MCF 10A (cell line): ENCODE measurements at regions not wholly inside any gene's neighbourhood (a gene's known extent, or its start where the extent isn't known, plus 50 kb on each side); places are given as distances from the start of the nearest gene placed in this dataset.

Experiments used
- BruUV-seq: library from RNA; stranded (reverse); fragments of 400-500 nt; replicated peaks from 2 replicates; lab custom pipeline; 2021; lab: Mats Ljungman, UMichigan
- CTCF ChIA-PET: fragments of 300-600 bp; sonication (Branson Sonifier 250); formaldehyde crosslinking; extraction: SDS; loops from one replicate; lab custom pipeline; 2021; ENCODE audit warnings: antibody characterized with exemption, inconsistent platforms; lab: Yijun Ruan, JAX
- POLR2A ChIA-PET: fragments of 300-600, 350-650 bp; sonication (Branson Sonifier 250); formaldehyde crosslinking; extraction: SDS; loops from one replicate; lab custom pipeline; 2020; ENCODE audit warnings: antibody characterized with exemption, inconsistent platforms; lab: Yijun Ruan, JAX
- DNase-seq: peaks from one replicate; pipeline ENCODE4 v3.0.0-alpha.2; 2018; ENCODE audit not compliant: unreplicated experiment
- H3K27ac Mint-ChIP-seq: one replicate; pipeline ENCODE4 v1.8.0; 2022; ENCODE audit warnings: mild to moderate bottlenecking, low read depth, mixed read lengths; ENCODE audit not compliant: unreplicated experiment
- H3K27me3 Mint-ChIP-seq: one replicate; pipeline ENCODE4 v1.8.0; 2022; ENCODE audit warnings: mixed read lengths; ENCODE audit not compliant: insufficient read depth, unreplicated experiment
- H3K36me3 Mint-ChIP-seq: one replicate; pipeline ENCODE4 v1.8.0; 2022; ENCODE audit warnings: mild to moderate bottlenecking, moderate library complexity, mixed read lengths; ENCODE audit not compliant: insufficient read depth, unreplicated experiment
- H3K4me1 Mint-ChIP-seq: one replicate; pipeline ENCODE4 v1.8.0; 2022; ENCODE audit warnings: mixed read lengths; ENCODE audit not compliant: insufficient read depth, unreplicated experiment
- H3K4me3 Mint-ChIP-seq: one replicate; pipeline ENCODE4 v1.8.0; 2022; ENCODE audit warnings: mild to moderate bottlenecking, moderate library complexity, mixed read lengths; ENCODE audit not compliant: unreplicated experiment
- H3K9me3 Mint-ChIP-seq: one replicate; pipeline ENCODE4 v1.8.0; 2022; ENCODE audit warnings: mixed read lengths; ENCODE audit not compliant: unreplicated experiment
- CTCF ChIP-seq: fragments of 200-600 bp; IDR thresholded peaks from one replicate; pipeline ENCODE4 v1.8.0; 2022; ENCODE audit warnings: antibody characterized with exemption, mild to moderate bottlenecking; ENCODE audit not compliant: unreplicated experiment
- intact Hi-C: fragments of 100-400 bp; cut with micrococcal nuclease; formaldehyde crosslinking; loops from 2 replicates; pipeline ENCODE4 v1.14.1; 2022

GRCh38 chr12:19643635-19644034 is 204.3 kb downstream of the AEBP2 start:
- no peaks in the 10 kb centered on the region for H3K36me3 Mint-ChIP-seq
- POLR2A ChIA-PET: interaction anchor here (0.6 to 1.0 kb wide), 3 partner anchors 36 to 275 kb away, joined by 3 to 4 read pairs (median 4); no protein-coding TSS in a partner anchor
- TF ChIP-seq CTCF: peak; percentile 50
- no TSS peak for BruUV-seq
- H3K4me3 Mint-ChIP-seq: no peak overlapping the region
- no peaks in the 10 kb centered on the region for H3K27me3 Mint-ChIP-seq
- peak; percentile 66 for DNase-seq
- intact Hi-C loops: loop anchor here (1.0 to 10.0 kb wide), 4 partner anchors 70 to 461 kb away; no protein-coding TSS in a partner anchor
- no peak overlapping the region for H3K27ac Mint-ChIP-seq
- no peaks in the 10 kb centered on the region for H3K9me3 Mint-ChIP-seq
- CTCF ChIA-PET: interaction anchor here (0.5 to 2.1 kb wide), 29 partner anchors 12 to 629 kb away, joined by 3 to 23 read pairs (median 3); no protein-coding TSS in a partner anchor
- H3K4me1 Mint-ChIP-seq: peaks cover 6% of the 10 kb centered on the region

- H3K36me3 Mint-ChIP-seq: no peaks in the 10 kb centered on the region
- no peak overlapping the region for H3K4me3 Mint-ChIP-seq
- CTCF ChIA-PET: interaction anchor here (0.8 to 1.2 kb wide), 5 partner anchors 13 to 137 kb away, joined by 3 to 4 read pairs (median 3); no protein-coding TSS in a partner anchor
- H3K27ac Mint-ChIP-seq: no peak overlapping the region
- H3K4me1 Mint-ChIP-seq: peaks cover 6% of the 10 kb centered on the region
- intact Hi-C loops: loop anchor here (5.0 to 10.0 kb wide), 2 partner anchors 350 to 462 kb away; no protein-coding TSS in a partner anchor
- DNase-seq: no peak
- POLR2A ChIA-PET: no interaction called here
- H3K27me3 Mint-ChIP-seq: no peaks in the 10 kb centered on the region
- H3K9me3 Mint-ChIP-seq: no peaks in the 10 kb centered on the region
- BruUV-seq: no TSS peak
- TF ChIP-seq CTCF: no peak
Observed at GRCh38 chr12:19644571-19644970, 205.3 kb downstream of the AEBP2 start.

DNA sequence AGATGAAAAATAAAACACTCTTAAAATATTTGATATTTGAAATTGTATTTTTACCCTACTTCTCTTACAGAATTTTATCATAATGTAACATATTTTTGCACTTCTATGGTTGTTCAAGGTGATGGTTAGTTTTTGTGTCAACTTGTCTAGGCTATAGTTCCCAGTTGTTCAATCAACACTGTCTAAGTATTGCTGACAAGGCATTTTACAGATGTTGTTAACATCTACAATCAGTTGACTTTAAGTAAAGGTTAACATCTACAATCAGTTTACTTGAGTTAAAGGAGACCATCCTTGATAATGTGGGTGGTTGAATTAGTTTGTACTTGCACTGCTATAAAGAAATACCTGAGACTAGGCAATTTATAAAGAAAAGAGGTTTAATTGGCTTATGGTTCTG is 206.5 kb downstream of the AEBP2 start:
- intact Hi-C loops: loop anchor here (10.0 kb wide), 1 partner anchor 351 kb away; no protein-coding TSS in a partner anchor
- BruUV-seq: no TSS peak

DNA sequence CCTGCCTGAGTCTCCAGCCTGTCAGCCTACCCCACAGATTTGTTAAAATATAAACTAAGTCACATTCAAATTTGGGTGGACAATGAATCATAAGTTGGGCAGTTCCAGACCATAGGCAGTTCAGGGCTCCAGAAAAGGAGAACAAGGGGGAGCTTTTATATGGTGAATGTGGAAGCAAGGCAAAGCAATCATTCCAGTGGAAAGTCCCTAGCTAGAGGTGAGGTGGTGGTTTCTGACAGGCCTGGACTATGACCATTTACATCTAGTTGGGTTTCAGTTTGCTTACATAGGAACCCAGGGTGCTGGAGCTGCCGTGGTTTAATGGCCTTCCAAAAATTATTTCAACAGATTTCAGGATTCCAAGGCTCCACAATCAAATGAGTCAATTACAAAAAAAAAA is 207.3 kb downstream of the AEBP2 start:
- Mint-ChIP-seq H3K27me3 (no peaks in the 10 kb centered on the region), H3K27ac (no peak overlapping the region), H3K4me3 (no peak overlapping the region), H3K36me3 (no peaks in the 10 kb centered on the region), H3K4me1 (peaks cover 6% of the 10 kb centered on the region), H3K9me3 (no peaks in the 10 kb centered on the region)
- no TSS peak for BruUV-seq
- CTCF ChIA-PET: no interaction called here
- no peak for TF ChIP-seq CTCF
- POLR2A ChIA-PET: no interaction called here
- no peak for DNase-seq
- intact Hi-C loops: loop anchor here (10.0 kb wide), 1 partner anchor 352 kb away; no protein-coding TSS in a partner anchor

More for the DNA sequence above, 206.5 kb downstream of the AEBP2 start:
- no peak for DNase-seq
- Mint-ChIP-seq H3K4me1 (peaks cover 6% of the 10 kb centered on the region), H3K27me3 (no peaks in the 10 kb centered on the region), H3K4me3 (no peak overlapping the region), H3K27ac (no peak overlapping the region), H3K9me3 (no peaks in the 10 kb centered on the region), H3K36me3 (no peaks in the 10 kb centered on the region)
- CTCF ChIA-PET: interaction anchor here (1.2 kb wide), 1 partner anchor 12 kb away, joined by 3 read pairs; no protein-coding TSS in a partner anchor
- POLR2A ChIA-PET: no interaction called here
- no peak for TF ChIP-seq CTCF
